GM18870 (cell line): ENCODE measurements at regions not wholly inside any gene's neighbourhood (a gene's known extent, or its start where the extent isn't known, plus 50 kb on each side); places are given as distances from the start of the nearest gene placed in this dataset.

Experiments
- ATAC-seq: cut with Tn5 transposase; IDR thresholded peaks from one replicate; pipeline ENCODE4 v1.9.1; 2021; ENCODE audit warnings: moderate library complexity; ENCODE audit not compliant: unreplicated experiment

DNA sequence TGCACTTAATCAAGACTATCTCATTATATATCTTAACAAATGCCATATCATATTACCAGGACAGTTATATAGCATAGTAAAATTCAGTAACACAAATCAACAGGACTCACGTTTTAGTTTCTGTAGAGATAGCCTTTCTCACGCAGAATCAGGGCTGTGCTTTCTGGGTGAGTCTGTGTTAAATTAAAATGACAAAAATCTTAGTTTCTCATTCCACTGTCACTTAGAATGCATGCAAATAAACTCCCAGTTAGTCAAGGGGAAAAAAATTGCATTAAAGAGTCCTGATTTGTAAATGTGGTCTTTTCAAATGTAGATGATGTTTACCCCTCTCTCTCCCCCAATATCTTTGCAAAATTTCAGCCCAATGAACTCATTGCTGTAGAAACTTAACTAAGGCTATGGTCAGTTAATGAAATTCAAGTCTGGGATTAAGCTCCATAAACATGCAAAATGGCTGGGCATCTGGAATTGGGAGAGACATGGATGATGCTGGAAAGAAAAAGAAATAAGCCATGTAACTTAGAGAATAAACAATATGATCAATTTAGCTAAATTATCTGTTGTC, 77.8 kb upstream of the MGAT4C start:
- ATAC-seq: no peak

DNA sequence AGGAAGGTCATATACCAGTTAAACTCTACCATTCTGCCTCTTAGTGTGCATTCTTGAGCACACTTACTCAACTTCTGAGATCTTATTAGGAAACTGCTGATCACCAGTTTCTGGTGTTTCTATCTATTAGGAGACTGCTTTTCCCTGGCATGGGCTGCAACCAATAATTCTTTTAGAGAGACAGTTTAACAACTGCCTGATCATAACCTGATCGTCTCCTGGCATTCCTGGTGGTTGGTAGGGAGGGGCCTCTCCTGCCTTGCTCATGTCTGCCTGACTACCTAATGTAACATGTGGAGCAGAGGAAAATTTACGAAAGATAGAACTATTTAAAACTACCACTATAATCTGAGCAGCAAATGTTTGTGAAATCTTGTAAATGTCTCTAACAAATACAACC, 75.3 kb upstream of the MGAT4C start:
- no peak for ATAC-seq

DNA sequence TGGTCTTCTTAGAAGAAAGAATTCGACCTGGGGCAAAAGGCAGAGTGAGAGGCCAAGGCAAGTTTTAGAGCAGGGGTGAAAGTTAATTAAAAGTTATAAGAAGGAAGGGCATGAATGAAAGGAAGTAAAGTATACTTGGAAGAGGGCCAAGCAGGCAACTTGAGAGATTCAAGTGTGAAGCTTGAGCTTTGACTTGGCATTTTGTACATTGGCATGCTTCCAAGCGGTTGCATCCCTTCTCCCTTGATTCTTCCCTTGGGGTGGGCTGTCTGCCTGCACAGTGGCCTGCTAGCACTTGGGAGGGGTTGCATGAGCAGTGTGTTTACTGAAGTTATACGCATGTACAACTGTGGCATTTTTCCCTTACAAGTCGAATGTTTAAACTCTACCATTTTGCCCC, 74.8 kb upstream of the MGAT4C start:
- ATAC-seq: no peak

- ATAC-seq: no peak
Observed at GRCh38 chr12:86312232-86312631, 56.0 kb upstream of the MGAT4C start.
